ENCODE measurements at regions not wholly inside any gene's neighbourhood (a gene's known extent, or its start where the extent isn't known, plus 50 kb on each side); places are given as distances from the start of the nearest gene placed in this dataset.

DNA sequence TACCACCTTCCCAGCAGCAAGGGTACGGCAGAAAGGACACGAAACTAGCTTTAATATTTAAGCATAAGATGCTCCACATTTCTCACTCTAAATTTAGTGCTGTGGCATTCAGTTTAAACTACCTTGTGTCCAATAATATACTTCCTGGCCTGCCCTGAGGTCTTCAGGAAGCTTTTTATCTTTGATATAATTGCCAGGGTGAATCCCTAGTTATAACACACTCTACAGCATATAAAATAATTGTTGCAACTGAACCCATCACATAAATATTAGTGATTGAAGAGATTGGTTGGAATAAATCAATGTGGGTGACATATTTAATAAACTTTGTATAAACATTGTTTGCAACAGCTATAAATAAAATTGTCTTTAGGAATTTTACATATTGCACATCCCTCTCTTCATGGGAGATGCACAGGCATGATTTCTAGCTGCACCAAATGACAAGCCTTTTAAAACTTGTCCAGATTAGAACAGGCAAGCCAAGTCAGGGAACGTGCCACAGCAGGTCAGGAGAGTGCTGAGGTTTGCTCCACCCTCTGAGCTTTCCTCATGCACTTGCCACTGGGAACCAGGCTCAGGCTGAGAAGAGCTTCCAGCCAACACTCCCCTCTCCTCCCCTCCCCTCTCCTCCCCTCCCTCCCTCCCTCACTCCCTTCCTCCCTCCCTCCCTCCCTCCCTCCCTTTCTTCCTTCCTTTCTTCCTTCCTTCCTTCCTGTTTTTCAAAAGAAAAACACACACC is 623.2 kb upstream of the PKN2 start:
- POLR2A ChIA-PET, result no interaction called here

DNA sequence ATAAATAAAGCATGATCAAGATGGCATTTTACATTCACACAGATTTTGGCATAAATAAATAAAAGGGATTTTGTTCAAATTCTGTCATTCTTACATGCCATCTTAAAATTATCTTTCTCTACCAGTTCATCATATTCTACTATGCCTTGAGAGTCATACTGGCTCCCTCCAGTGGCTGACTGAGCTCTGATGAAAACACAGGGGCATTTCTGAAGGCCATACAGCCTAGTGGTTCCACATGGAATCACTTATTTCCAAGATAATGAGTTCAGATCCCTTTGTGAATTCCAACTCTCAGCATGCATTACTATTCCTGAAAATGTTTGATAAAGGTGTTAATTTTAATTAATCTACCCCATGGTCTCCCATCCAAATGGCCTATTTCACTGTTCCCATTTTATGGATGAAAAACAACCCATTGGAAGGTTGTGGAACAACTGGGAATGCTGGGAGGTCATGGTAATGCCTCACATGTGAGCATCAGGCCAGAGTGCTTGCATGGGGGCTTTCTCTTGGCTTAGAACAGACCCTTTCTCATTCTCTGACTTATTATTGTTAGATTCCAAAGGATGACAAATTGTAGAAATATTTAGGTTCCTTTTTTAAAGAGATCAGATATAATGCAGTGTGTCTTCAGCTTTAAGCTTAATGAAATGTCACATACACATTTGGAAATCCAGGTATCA is 622.4 kb upstream of the PKN2 start:
- no peak overlapping the region for H3K4me3 Mint-ChIP-seq
- H3K27ac ChIP-seq (ENCODE audit: low read depth, low read length), result no peak overlapping the region
- no peak overlapping the region for H3K27ac Mint-ChIP-seq
- H3K27me3 ChIP-seq (ENCODE audit: insufficient read depth, low read length, poor library complexity, severe bottlenecking), result no peaks in the 10 kb centered on the region
- H3K27me3 Mint-ChIP-seq, result peaks cover 3 to 5% of the 10 kb centered on the region in 2 donors
- no peaks in the 10 kb centered on the region for H3K36me3 Mint-ChIP-seq
- no peaks in the 10 kb centered on the region for H3K36me3 ChIP-seq (ENCODE audit: insufficient read depth, low read length)
- no peak overlapping the region for H3K4me3 ChIP-seq (ENCODE audit: low read length)
- DNase-seq, result no peak
- H3K9me3 Mint-ChIP-seq, result no peaks in the 10 kb centered on the region
- ChIA-PET POLR2A (no interaction called here), CTCF (no interaction called here)
- H3K4me1 Mint-ChIP-seq, result no peaks in the 10 kb centered on the region
- no peaks in the 10 kb centered on the region for H3K4me1 ChIP-seq (ENCODE audit: insufficient read depth, low read length)
- H3K9me3 ChIP-seq (ENCODE audit: low read length), result no peaks in the 10 kb centered on the region

More for the DNA sequence above, 623.2 kb upstream of the PKN2 start:
- H3K36me3 ChIP-seq (ENCODE audit: insufficient read depth, low read length), result no peaks in the 10 kb centered on the region
- CTCF ChIA-PET, result no interaction called here
- Mint-ChIP-seq H3K4me1 (no peaks in the 10 kb centered on the region), H3K27me3 (peaks cover 3 to 5% of the 10 kb centered on the region in 2 donors), H3K36me3 (no peaks in the 10 kb centered on the region), H3K9me3 (no peaks in the 10 kb centered on the region), H3K4me3 (no peak overlapping the region), H3K27ac (no peak overlapping the region)
- no peaks in the 10 kb centered on the region for H3K9me3 ChIP-seq (ENCODE audit: low read length)
- DNase-seq, result no peak
- no peak overlapping the region for H3K27ac ChIP-seq (ENCODE audit: low read depth, low read length)
- H3K4me1 ChIP-seq (ENCODE audit: insufficient read depth, low read length), result no peaks in the 10 kb centered on the region
- no peaks in the 10 kb centered on the region for H3K27me3 ChIP-seq (ENCODE audit: insufficient read depth, low read length, poor library complexity, severe bottlenecking)
- H3K4me3 ChIP-seq (ENCODE audit: low read length), result no peak overlapping the region

DNA sequence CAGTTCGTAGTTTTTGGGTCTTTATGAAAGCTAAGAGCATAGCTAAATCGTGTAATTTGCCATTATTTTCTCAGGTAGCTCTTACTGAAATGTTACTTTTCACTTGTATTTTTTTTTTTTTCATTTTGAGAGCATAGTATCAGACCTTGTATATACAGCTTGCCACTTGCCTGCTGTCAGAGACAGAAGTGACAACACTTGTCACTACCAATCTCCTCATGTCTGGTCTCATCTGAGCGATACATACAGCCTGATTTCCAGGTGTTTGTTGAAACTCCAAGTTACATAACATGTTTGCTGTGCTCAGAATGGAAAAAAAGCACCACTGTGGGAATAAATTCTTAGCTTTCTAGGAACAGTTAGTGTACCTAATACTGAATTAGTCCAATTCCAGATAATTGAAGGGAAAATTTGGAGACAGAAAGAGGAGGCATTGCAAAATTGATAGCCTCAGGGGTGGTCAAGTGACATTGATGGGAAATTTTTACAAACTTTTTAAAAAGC is 621.4 kb upstream of the PKN2 start:
- Histone ChIP-seq H3K9me3 (ENCODE audit: low read length) (no peaks in the 10 kb centered on the region), H3K4me3 (ENCODE audit: low read length) (no peak overlapping the region), H3K4me1 (ENCODE audit: insufficient read depth, low read length) (no peaks in the 10 kb centered on the region), H3K36me3 (ENCODE audit: insufficient read depth, low read length) (no peaks in the 10 kb centered on the region), H3K27me3 (ENCODE audit: insufficient read depth, low read length, poor library complexity, severe bottlenecking) (no peaks in the 10 kb centered on the region), H3K27ac (ENCODE audit: low read depth, low read length) (no peak overlapping the region)
- DNase-seq, result no peak
- Mint-ChIP-seq H3K9me3 (no peaks in the 10 kb centered on the region), H3K27me3 (peaks cover 5% of the 10 kb centered on the region in 2 donors), H3K27ac (no peak overlapping the region), H3K4me1 (no peaks in the 10 kb centered on the region), H3K36me3 (no peaks in the 10 kb centered on the region), H3K4me3 (no peak overlapping the region)
- CTCF ChIA-PET, result no interaction called here
- POLR2A ChIA-PET, result no interaction called here

DNA sequence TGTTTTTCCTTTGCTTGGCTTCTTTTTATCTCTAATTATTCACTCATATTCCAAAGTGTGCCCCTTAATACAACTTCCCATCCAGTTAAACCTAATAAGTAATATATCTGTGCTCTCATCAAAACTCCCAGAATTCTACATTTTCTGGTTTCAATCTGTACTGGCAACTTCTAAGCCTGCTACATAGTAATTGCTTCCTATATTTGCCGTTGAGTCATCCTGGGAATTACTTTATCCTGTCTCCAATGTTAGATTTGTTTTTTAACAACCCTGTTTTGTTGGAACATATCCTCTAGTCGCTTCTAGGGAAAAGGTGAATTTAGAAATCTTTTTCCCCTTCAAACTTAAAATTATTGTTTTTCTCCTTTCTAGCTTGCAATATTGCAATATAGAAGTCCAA is 620.5 kb upstream of the PKN2 start:
- Mint-ChIP-seq H3K27me3 (peaks cover 5% of the 10 kb centered on the region in 2 donors), H3K4me3 (no peak overlapping the region), H3K9me3 (no peaks in the 10 kb centered on the region), H3K4me1 (no peaks in the 10 kb centered on the region), H3K27ac (no peak overlapping the region), H3K36me3 (no peaks in the 10 kb centered on the region)
- Histone ChIP-seq H3K27ac (ENCODE audit: low read depth, low read length) (no peak overlapping the region), H3K4me3 (ENCODE audit: low read length) (no peak overlapping the region), H3K4me1 (ENCODE audit: insufficient read depth, low read length) (no peaks in the 10 kb centered on the region), H3K36me3 (ENCODE audit: insufficient read depth, low read length) (no peaks in the 10 kb centered on the region), H3K9me3 (ENCODE audit: low read length) (no peaks in the 10 kb centered on the region), H3K27me3 (ENCODE audit: insufficient read depth, low read length, poor library complexity, severe bottlenecking) (no peaks in the 10 kb centered on the region)
- CTCF ChIA-PET, result no interaction called here
- no peak for DNase-seq
- POLR2A ChIA-PET, result no interaction called here

DNA sequence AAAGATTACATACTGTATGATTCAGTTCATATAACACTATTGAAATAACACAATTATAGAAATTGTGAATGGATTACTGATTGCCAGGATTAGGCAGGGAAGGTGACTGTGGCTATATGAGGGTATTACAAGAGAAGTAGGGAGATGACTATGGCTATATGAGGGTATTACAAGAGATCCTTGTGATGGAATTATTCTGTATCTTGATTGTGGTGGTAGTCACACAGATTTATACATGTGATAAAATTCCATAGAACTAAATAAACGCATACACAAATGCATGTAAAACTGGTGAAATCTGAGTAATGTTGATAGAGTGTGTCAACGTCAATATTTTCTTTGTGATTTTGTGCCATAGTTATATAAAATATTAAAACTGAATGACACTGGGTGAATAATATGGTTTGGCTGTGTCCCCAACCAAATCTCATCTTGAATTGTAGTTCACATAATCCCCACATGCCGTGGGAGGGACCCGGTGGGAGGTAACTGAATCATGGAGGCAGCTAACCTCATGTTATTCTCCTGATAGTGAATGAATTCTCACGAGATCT is 615.6 kb upstream of the PKN2 start:
- Mint-ChIP-seq H3K4me1 (no peaks in the 10 kb centered on the region), H3K27me3 (peaks cover 6 to 8% of the 10 kb centered on the region in 2 donors), H3K36me3 (no peaks in the 10 kb centered on the region), H3K9me3 (no peaks in the 10 kb centered on the region), H3K4me3 (no peak overlapping the region), H3K27ac (no peak overlapping the region)
- ChIA-PET POLR2A (no interaction called here), CTCF (no interaction called here)
- Histone ChIP-seq H3K36me3 (ENCODE audit: insufficient read depth, low read length) (no peaks in the 10 kb centered on the region), H3K4me3 (ENCODE audit: low read length) (no peak overlapping the region), H3K27me3 (ENCODE audit: insufficient read depth, low read length, poor library complexity, severe bottlenecking) (no peaks in the 10 kb centered on the region), H3K4me1 (ENCODE audit: insufficient read depth, low read length) (no peaks in the 10 kb centered on the region), H3K27ac (ENCODE audit: low read depth, low read length) (no peak overlapping the region), H3K9me3 (ENCODE audit: low read length) (no peaks in the 10 kb centered on the region)
- no peak for DNase-seq

DNA sequence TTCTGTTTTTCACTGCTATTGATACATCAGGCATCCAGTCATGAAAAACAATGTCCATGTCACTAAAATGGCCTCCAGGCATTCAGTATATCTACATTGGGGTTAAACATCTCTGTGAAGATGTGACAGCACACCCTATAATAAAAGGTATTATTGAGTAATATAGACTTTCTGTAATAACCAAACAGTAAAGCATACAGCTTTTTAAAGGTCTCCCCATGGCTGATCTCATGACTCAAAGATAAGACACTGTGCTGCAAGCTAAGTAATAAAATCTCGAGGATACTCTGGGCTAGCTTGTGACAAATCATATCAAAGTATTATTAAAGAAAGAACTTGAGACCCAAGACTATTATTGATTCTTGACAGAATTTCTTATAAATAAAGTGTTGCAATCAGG is 613.1 kb upstream of the PKN2 start:
- Histone ChIP-seq H3K27ac (ENCODE audit: low read depth, low read length) (no peak overlapping the region), H3K4me3 (ENCODE audit: low read length) (no peak overlapping the region), H3K9me3 (ENCODE audit: low read length) (no peaks in the 10 kb centered on the region), H3K27me3 (ENCODE audit: insufficient read depth, low read length, poor library complexity, severe bottlenecking) (no peaks in the 10 kb centered on the region), H3K36me3 (ENCODE audit: insufficient read depth, low read length) (no peaks in the 10 kb centered on the region), H3K4me1 (ENCODE audit: insufficient read depth, low read length) (no peaks in the 10 kb centered on the region)
- Mint-ChIP-seq H3K4me3 (no peak overlapping the region), H3K27me3 (peaks cover 3 to 5% of the 10 kb centered on the region in 2 donors), H3K27ac (no peak overlapping the region), H3K9me3 (no peaks in the 10 kb centered on the region), H3K4me1 (no peaks in the 10 kb centered on the region), H3K36me3 (no peaks in the 10 kb centered on the region)
- no peak for DNase-seq
- POLR2A ChIA-PET, result no interaction called here
- CTCF ChIA-PET, result no interaction called here

DNA sequence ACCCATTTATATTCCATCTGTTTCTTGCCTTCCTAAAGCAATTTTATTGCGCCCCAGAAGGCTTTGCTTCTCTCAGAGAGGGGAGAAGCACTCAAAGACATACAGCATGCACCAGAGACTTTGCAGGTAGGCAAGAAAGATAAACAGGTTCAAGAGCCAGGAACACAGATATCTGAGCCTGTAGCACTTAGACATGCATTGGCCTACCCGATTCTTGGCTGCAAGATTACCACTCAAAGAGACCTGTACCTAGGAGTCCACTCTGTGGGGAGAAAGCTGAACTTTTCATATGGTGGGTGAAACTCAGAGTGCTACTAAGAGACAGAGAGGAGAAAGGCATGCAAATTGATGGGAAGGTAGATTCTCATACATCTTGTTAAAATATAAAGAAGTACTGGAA is 609.4 kb upstream of the PKN2 start:
- Mint-ChIP-seq H3K4me3 (no peak overlapping the region), H3K27ac (no peak overlapping the region), H3K4me1 (no peaks in the 10 kb centered on the region), H3K36me3 (no peaks in the 10 kb centered on the region), H3K27me3 (peaks cover 2 to 7% of the 10 kb centered on the region in 2 donors), H3K9me3 (no peaks in the 10 kb centered on the region)
- Histone ChIP-seq H3K36me3 (ENCODE audit: insufficient read depth, low read length) (no peaks in the 10 kb centered on the region), H3K4me1 (ENCODE audit: insufficient read depth, low read length) (no peaks in the 10 kb centered on the region), H3K27ac (ENCODE audit: low read depth, low read length) (no peak overlapping the region), H3K4me3 (ENCODE audit: low read length) (no peak overlapping the region), H3K9me3 (ENCODE audit: low read length) (no peaks in the 10 kb centered on the region), H3K27me3 (ENCODE audit: insufficient read depth, low read length, poor library complexity, severe bottlenecking) (no peaks in the 10 kb centered on the region)
- ChIA-PET CTCF (no interaction called here), POLR2A (no interaction called here)
- no peak for DNase-seq

DNA sequence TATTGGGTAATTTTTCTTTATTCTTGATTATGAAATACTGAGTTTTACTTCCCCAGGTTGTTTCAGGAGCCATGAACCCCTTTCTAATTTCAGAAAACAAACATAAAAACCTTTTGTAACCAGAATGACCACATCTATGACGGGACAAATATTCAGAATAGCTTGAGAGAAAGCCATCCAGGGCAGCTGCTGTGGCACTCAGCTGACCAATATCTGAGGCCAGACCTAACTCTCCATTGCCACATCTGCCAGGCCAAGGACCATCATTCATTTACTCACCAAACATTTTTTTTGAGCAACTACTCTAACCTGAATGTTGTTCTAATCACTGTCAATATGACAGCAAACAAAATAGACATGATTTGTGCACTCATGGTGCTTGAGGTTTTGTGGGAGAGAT is 608.3 kb upstream of the PKN2 start:
- DNase-seq, result no peak
- H3K9me3 Mint-ChIP-seq, result no peaks in the 10 kb centered on the region
- no peak overlapping the region for H3K27ac ChIP-seq (ENCODE audit: low read depth, low read length)
- no peaks in the 10 kb centered on the region for H3K36me3 ChIP-seq (ENCODE audit: insufficient read depth, low read length)
- no peaks in the 10 kb centered on the region for H3K9me3 ChIP-seq (ENCODE audit: low read length)
- H3K4me3 ChIP-seq (ENCODE audit: low read length), result no peak overlapping the region
- no peaks in the 10 kb centered on the region for H3K27me3 ChIP-seq (ENCODE audit: insufficient read depth, low read length, poor library complexity, severe bottlenecking)
- no peaks in the 10 kb centered on the region for H3K4me1 Mint-ChIP-seq
- no peak overlapping the region for H3K27ac Mint-ChIP-seq
- POLR2A ChIA-PET, result no interaction called here
- CTCF ChIA-PET, result no interaction called here
- no peaks in the 10 kb centered on the region for H3K36me3 Mint-ChIP-seq
- H3K4me3 Mint-ChIP-seq, result no peak overlapping the region
- H3K27me3 Mint-ChIP-seq, result peaks cover 2 to 7% of the 10 kb centered on the region in 2 donors
- no peaks in the 10 kb centered on the region for H3K4me1 ChIP-seq (ENCODE audit: insufficient read depth, low read length)

Data from CD8-positive, alpha-beta memory T cell (primary cell).